ENCODE measurements at regions not wholly inside any gene's neighbourhood (a gene's known extent, or its start where the extent isn't known, plus 50 kb on each side); places are given as distances from the start of the nearest gene placed in this dataset.
"Not testable (repeated sequence)": the region's sequence is repeated elsewhere in the genome, so short reads cannot be mapped to it uniquely, and the experiment has no call there.

DNA sequence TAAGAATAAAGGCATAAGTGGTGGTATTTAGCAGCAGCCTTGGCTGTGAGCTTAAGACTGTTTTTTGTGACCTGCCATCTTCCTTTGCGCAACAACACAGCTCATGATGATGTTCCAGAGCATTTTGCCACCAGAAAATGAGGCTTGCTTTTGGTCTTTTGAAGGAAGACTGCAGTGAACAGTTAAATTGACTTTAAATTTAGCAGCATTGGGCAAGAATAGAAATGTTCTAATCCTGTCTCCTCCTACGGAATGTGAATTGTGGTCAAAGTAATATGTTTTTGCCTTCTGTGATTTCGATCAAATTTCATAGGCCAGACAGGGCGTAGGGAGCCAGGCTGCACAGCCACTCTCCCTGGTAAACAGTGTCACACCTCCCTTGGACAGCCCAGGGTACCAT is 460.7 kb upstream of the RASGRP1 start:
- no peak for DNase-seq (ENCODE audit: low read depth, low spot score)

DNA sequence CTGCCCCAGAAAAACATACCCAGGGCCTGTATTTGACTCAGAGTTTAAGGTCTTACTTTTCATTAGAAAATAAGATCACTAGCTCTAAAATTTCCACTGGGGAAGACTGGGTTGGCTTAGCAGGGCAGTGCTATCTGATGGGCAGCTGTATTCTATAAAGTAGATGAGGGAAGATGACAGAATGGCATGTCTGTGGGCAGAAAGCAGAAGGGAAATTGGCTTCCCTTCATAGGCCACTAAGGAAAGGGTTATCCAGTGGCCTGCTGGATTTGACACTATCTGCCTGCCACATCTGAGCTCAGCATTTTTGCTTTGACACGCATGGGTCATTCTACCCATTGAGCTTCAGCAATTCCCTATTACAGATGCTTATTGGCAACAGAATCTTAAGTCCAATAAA is 461.3 kb upstream of the RASGRP1 start:
- no peak for DNase-seq (ENCODE audit: low read depth, low spot score)

DNA sequence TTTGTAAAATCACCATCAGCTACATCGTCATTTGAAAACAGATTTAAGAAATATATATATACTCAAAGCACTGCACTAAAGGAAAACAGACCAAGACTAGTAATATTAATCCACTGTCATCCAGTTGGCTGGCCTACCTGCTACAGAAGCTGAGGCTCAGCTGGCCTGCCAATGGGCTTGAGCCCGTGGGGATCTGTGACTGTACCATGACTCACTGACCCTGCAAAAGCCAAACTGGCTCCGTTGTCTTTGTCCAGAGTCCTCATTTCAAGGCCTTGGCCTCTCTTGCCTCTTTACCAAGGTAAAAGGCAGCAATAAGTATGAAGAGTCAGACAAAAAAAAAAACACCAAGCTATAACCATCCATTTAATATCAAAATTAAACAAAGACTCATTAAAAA is 463.5 kb upstream of the RASGRP1 start:
- no peak for DNase-seq (ENCODE audit: low read depth, low spot score)

DNA sequence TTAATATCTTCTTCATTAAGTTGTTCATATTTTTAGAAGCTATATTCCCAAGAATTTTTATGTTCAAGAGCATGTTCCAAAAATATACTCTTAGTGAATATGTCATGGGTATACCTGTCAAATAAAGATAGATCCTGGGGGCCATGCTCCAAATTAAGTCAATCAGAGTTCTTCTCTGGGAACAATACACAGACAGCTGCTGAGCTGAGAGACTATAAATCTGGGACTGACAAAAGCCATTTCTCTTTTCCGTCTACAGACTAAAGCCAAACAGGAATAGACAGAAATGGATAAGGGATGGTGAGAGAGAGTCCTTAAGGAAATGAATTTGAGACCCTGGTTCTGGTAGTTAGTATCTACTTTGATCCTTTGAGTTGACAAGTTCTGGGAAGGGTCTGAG is 465.1 kb upstream of the RASGRP1 start:
- DNase-seq (ENCODE audit: low read depth, low spot score), result no peak

DNA sequence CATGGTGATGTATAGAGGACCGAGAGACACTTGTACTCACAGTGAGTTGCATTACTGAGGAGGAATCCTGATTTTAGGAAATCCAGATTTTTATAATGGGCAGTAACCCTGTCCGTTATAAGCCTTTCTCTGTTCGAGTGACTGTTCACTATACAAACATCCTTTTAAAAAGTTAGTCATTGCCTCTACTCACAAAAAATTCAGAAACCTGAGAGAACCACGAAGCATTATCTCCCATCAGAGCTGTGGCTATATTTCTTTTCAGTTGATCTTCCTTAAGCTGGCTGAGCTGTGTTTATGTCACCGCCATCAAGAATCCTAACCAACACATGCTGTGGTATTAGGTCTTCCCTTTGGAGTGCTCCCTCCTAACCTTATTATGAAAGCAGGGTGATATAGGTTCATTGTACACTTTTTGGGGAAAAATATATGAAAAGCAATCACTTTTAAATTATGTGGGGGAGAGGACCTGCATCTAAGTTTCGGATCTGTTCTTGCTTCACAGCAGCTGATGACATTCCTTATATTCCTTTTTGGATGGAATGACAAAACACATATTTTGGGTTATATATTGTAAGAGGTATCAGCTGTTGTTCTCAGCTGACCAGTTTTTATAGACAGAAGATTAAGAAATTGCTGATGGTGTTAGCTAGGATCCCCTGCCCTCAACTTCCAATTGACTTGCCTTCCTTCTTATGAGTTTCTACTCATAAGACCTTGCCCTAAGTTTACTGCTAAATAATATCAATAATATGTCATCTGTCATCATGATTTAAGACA is 465.9 kb upstream of the RASGRP1 start:
- DNase-seq (ENCODE audit: low read depth, low spot score), result no peak

DNA sequence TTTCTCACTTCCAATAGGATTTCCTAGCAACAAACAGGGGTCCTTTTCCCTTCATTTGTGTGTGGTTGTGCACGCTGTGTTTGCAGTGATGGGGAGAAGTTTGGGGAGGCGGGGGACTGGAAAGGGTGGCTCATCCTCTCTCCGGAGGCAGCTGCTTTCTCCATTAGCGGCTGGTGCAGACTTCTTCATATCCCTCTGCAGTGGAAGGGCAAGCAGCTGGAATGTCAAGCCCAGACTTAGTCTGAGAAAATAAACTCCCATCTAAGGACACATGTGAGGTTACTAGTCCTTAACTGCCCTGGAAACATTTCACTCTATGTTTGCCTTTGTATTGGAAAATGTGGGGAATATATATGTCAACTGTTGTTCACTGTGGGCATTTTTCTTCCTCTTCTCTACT is 467.0 kb upstream of the RASGRP1 start:
- no peak for DNase-seq (ENCODE audit: low read depth, low spot score)

DNA sequence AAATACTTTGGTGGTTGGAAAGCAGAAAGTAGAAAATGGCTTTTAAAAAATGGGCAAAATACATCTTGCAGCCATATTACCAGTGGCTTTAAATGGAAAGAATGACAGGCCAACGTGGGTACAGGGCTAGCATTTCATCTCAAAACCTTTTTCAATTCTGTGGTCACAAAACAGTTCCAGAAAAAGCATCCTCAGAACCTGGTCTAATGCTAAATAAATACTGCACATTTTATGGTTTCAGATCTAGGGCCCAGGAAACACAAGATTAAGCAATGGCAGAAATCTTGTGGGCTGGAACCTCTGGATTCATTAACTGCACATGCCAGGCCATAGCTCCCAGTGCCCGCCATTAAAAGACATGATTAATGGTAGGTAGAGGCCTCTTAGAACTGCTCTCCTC is 470.2 kb upstream of the RASGRP1 start:
- DNase-seq (ENCODE audit: low read depth, low spot score), result no peak

DNA sequence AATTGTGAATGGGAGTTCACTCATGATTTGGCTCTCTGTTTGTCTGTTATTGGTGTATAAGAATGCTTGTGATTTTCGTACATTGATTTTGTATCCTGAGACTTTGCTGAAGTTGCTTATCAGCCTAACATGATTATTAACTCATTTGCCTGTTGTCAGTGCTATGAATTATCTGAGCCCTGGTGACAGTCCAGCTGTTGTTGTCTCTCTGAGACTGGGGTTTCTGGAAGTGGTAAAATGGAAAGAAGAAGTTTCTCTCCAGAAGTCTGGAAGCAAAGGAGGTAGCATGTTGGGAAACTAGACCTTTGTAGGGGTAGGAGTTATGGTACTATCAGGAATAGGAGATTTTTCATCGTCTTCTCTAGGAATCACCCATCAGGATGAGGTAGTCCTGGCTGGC is 473.0 kb upstream of the RASGRP1 start:
- DNase-seq (ENCODE audit: low read depth, low spot score), result not testable (repeated sequence)

DNA sequence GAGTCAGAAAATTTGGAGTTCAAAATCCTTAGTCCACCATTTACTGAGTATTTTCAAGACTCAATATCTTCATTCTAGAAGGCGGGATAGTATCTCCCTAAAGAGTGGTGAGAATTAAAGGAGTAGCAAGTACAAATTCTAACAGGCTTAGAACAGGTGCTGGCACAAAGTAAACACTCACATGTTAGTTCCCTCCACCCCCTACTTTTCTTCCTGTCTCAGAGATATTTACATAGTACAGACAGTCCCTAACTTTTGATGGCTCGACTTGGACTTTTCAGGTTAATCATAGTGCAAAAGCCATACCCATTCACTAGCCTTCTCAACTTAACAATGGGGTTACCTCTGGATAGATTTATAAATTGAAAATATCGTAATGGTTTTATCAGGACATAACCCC is 476.2 kb upstream of the RASGRP1 start:
- no peak for DNase-seq (ENCODE audit: low read depth, low spot score)

DNA sequence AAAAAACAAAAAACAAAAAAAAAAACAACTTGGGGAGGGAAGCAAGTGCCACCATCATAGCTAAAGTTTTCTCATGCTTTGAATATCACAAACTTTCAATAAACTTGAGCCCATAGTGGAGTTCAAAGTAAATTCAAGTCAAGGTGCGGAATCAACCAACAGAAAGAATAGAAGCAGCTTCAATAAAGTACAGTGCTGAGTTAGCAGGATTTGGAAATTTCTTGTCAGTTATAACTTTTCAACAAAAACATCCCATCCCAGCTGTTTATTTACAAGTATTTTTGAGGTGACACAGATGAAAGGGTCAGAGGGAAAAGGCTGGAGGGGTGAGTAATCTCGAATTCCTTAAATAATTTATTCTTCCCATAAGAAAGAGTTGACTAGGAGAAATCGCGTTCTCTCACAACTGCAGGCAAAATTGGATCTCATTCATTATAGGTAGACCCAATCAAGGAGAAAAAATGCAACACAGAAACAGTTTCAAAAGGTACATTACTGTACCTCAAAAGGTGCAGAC is 477.4 kb upstream of the RASGRP1 start:
- no peak for DNase-seq (ENCODE audit: low read depth, low spot score)

DNA sequence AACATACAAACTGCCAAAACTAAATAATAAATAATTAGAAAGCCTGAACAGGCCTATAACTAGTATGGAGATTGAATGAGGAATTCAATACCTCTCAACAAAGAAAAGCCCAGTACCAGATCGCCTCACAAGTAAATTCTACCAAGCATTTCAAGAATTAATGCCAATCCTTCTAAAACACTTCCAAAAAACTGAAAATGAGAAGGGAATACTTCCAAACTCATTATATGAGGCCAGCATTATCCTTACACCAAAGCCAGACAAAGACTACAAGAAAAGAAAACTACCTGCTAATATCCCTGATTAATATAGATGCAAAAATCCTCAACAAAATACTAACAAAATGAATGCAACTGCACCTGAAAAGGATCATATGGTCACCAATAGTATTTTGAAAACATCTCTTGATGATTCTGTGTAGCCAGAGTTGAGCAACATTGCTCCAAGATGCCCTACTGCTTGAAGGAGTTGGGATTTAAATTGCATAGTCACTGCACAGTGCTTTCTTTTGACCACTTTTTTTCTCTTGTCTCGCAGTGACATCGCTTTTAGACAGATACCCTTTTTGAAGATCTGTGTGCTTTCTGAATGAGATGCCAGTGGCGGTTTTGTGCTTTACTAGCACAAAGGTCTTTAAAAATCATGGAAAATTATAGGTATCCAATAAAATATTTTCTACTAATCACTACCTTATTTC is 487.2 kb upstream of the RASGRP1 start:
- DNase-seq (ENCODE audit: low read depth, low spot score), result no peak

DNA sequence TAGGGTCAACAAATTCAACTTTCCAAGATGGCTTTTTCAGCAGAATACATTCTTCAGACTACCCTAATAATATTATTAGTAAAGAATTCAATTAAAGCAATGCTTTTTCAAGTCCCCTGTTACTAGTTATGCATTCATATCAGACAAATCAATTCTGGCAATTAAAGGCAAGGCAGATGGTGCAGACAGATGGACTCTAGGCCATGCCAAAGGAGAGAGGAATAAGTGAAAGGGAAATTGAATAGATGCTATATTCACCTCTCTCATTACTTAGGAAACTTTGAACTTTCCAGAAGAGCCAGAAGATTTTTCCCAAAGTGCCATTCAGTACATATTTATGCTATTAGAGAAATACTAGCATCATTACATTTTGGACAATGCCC is 487.7 kb upstream of the RASGRP1 start:
- DNase-seq (ENCODE audit: low read depth, low spot score), result no peak

DNA sequence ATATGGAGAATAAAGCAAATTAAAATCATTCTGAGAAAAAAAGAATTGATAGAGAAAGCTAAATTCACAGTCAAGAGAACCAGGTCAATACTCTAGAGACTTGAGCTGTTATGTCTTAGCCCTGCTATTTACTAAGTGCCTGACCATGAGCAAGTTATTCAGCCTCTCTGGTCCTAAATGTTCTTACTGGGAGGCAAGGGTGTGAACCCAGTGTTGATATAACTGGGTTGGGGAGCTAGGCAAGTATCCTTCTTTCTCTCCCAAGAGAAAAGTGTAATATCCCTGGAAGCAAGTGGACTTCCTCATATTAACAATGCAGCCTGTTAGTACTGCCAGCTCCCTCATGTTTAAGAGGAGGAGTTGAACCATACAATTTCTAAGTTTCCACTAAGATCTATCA is 488.9 kb upstream of the RASGRP1 start:
- no peak for DNase-seq (ENCODE audit: low read depth, low spot score)

DNA sequence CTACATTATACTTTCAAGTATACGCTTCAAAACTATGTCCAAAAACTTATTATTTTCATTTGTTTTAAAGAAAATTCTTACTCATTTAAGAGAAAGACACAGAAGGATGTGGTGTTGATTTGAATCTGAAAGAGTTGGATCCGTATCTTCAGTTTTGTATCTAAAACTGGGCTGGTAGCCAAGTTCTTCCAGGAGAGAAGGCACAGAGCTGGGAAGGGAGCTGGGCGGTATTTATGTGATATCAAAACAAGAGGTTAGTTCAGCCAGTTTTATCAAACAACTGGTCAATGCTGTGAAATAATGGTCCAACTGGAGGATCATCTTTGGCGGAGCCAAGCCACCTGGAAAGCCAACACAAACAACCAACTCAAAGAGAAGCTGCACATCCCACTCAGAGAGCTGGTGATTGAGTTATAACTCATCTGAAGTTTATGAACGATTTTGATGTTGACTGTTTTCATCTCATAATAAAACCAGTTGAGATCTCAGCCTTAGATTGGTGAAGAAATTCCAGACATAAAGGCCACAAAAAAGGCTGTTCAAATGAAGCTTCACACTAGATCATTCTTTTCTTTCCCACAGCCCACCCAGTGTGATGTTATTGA is 489.6 kb upstream of the RASGRP1 start:
- no peak for DNase-seq (ENCODE audit: low read depth, low spot score)

DNA sequence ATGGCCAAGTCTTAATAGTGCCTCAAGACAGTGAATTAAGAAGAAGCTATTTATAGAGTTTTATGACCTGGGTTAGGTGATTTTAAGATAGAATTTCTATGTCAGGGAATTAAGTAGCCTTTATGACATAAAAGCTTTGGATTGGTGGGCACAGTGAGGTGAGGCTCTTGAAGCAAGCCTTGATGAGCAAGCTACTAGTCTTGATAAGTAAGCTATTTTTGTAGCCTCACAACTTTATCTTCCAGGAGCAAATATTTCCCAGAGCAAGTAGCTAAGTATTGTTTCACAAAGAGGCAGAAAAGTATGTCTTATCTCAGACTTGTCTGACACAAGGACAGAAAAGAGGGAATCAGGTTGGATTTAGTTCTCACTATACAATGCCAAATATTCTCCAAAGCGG is 491.7 kb upstream of the RASGRP1 start:
- no peak for DNase-seq (ENCODE audit: low read depth, low spot score)

DNA sequence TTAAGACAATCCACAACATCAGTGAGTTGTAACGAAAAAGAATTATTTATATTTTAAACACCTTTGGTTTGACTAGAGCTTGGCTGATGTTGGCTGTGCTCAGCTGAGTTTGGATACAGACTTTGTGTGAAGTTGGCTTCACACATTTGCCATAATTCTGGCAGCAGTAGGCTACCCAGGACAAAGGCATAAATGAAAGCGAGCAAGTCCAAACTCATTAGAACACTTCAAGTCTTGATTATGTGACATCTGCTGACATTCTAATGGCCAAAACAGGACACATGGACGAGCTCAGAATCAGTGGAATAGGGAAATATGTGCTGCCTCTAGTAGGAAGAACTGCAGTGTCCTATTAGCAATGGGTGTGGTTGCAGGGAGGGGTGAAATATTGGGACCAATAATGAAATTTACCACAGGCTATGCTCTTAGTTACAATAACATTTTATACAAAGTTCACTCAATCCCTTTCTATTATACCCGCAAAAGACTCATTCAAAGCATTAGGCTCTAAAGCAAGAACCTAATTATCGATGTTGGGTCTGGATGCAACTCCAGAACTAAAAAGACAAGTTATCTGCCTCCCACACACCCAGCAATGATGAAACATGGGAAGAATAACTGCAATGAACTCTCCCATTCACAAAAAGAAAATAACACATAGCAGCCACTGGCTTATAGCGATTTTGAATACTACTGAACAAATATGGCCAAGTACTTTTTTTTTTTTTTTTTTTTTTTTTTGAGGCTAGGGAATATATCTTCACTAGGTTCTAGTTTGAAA is 493.9 kb upstream of the RASGRP1 start:
- no peak for DNase-seq (ENCODE audit: low read depth, low spot score)

DNA sequence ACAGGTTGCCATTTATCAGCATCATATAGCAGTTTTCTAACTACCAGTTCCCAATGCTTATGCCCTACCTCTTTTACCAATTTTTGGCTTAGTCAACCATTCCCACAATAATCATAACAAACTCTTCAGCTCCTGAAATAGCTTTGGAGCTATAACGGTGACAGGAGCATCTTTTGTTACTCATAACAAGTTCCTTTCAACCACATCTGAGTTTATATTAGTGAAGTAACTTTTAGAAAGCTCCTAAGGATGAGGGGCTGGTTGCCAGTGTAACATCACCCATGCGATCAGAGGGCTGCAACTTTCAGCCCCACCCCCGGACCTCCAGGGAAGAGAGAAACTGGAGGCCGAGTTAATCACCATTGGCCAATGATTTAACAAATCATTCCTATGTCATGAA is 495.3 kb upstream of the RASGRP1 start:
- DNase-seq (ENCODE audit: low read depth, low spot score), result no peak

DNA sequence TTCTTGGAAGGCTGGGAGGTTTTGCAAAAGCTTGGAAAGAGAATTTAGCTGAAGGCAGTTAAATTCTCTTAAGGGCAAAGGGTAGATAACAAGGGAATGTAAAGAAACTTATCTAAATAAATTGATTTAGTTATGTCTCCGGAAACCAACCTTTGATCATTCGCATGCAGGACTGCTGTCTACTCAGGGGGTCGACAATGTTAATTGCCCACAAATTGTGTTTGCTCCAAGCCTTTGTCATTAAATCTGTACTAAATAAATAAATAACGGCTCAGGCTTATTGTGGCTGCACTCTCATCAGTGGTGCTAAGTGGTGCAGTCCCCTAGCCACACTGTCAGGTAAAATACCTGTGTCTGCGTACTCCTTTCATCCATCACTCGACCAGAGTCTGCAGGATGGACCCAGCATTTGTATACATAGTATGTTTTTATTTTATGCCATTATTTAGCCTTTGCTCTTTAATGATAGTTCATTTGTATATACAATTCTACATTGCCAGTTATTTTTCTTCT is 497.4 kb upstream of the RASGRP1 start:
- DNase-seq (ENCODE audit: low read depth, low spot score), result no peak

DNA sequence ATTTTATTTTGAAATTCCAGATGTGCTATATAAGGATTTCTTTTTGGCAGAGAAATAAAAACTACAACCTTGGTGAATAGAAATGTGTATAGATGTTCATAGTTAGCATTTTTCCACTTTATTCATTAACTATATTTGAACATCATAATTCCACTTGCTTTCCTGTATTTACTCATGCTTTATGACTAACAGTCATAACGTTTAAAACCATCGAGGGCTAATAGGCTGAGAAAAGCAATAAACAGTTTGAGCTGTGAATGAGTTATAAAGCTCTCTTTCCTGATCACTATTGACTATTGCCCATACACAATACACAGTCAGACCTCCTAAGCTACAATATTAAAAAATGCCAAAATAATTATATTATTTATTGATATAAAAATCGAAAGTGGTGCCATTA is 502.1 kb upstream of the RASGRP1 start:
- DNase-seq (ENCODE audit: low read depth, low spot score), result no peak

DNA sequence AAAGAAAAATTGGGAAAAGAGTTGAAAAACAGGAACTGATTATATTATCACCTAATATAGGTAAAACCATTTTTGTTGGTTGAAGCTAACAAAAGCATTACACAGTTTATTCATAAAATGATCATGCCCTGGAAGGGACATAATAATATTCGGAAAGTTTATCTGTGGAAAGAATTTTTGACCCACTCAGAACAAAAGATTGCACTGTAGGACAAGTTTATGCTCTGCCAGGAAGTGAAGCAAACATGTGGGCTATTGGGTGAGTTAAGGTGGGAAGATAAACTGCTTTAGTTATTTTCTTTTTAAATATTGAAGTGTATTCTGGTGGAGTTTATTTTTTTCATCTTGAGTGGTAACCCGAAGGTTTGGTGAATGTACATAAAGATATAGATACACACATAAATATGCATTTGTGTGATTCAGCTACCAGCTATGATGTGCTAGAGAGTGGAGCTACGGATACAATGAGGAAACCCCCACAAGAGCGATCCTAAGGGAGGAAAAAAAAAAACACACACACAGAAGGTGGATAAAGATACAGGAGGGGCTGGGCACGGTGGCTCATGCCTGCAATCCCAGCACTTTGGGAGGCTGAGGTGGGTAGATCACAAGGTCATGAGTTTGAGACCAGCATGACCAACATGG is 506.4 kb upstream of the THBS1 start:
- no peak for DNase-seq (ENCODE audit: low read depth, low spot score)

DNA sequence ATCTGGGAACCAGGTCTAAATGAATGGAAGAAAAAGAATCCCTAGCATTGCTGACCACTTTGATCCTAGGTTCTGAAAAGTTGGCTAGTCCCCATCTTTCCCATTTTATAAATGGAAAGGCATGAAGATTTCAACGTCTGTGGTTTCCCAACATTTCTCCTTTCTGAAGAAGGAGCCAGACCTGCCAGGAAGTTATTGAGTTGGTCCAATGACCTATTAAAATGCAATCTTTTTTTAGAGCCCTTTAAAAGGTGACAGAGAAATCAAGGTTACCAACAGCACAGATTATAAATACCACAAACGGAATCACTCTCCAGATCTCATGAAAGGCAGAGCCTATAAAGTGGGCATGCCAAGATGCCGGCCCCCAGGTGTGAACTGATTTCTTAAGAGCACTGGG is 505.6 kb upstream of the THBS1 start:
- DNase-seq (ENCODE audit: low read depth, low spot score), result no peak

Data from activated naive CD8-positive, alpha-beta T cell treated with anti-CD3 and anti-CD28 coated beads, Interleukin-2, amount 50 U/mL, for 16 hours (primary cell).